ENCODE measurements at regions not wholly inside any gene's neighbourhood (a gene's known extent, or its start where the extent isn't known, plus 50 kb on each side); places are given as distances from the start of the nearest gene placed in this dataset.

DNA sequence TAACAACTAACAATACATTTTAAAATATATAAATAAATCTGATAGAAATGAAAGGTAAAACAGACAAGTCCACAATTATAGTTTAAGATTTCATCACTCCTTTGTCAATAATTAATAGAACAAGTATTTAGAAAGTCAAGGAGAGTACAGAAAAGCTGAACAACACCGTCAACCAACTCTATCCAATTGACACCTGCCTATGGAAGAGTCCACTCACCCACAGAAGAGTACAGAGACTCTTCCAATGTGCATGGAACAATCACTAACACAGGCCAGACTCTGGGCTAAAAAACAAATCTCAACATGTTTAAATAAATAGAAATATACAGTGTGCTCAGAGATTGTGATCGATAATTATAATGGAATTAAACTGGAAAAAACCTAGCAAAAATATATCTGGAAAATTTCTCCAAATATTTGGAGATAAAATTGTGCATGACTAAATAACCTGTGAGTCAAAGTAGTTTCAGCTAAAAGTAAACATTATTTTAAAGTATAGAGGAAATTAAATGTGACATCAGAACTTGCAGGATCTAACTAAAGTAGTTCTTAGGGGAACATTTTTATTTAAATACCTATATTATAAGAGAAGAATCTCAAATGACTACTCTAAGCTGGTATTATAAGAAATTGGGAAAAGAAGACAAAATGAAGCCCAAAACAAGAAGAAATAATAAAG lies 109.9 kb upstream of the EGFR start:
- TF ChIP-seq, protein P1, sequence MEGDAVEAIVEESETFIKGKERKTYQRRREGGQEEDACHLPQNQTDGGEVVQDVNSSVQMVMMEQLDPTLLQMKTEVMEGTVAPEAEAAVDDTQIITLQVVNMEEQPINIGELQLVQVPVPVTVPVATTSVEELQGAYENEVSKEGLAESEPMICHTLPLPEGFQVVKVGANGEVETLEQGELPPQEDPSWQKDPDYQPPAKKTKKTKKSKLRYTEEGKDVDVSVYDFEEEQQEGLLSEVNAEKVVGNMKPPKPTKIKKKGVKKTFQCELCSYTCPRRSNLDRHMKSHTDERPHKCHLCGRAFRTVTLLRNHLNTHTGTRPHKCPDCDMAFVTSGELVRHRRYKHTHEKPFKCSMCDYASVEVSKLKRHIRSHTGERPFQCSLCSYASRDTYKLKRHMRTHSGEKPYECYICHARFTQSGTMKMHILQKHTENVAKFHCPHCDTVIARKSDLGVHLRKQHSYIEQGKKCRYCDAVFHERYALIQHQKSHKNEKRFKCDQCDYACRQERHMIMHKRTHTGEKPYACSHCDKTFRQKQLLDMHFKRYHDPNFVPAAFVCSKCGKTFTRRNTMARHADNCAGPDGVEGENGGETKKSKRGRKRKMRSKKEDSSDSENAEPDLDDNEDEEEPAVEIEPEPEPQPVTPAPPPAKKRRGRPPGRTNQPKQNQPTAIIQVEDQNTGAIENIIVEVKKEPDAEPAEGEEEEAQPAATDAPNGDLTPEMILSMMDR (IDR thresholded peaks at IDR 0.05) = no peak

DNA sequence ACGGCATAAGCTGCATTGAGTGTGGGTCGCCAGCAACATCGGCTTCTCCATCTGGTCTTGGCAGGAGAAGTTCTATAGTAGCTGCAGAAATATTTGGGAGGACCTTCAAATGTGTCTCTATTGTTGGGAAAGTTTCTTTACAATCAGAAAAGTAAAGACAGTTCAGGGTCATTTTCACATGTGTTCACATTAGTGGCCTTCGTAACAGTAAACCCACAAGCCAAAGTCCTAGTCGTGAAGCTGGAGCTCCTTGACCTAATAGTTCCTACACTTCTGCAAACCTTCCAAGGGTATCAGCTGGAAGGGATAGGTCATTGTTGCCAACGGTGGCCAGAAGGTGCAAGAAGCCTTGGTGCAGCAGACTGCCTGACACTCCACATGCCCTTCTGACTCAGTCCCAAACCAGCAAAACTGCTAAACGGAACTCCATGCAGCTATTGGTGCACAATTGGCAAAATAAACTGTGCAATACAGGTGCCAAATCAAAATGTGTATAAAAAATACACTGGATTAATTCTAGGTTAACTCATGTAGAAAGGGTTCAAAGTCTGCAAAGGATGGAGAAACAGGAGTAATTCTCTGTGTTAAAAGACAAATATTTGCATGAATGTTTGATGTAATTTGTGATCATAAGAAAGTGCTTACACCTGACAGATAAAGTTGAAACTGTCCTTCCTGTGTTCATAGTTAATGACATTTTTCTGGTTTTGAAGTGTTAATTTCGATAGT lies 102.8 kb upstream of the EGFR start:
- WGBS, 3 donors = 79 to 88% (median 82%) methylated on average over 8 of the region's 8 CpGs
- Histone ChIP-seq H3K27me3 (ENCODE audit: insufficient read depth in 3 of 3, low read length in 2 of 3) (no peaks in the 10 kb centered on the region), H3K36me3 (ENCODE audit: insufficient read depth in 1 of 2, low read depth in 1 of 2) (no peaks in the 10 kb centered on the region), H3K27ac (no peak overlapping the region), H3K4me3 (no peak overlapping the region), H3K4me1 (no peaks in the 10 kb centered on the region), H3K9me3 (no peaks in the 10 kb centered on the region)
- intact Hi-C loops (cut with DNase I) = no loop called here
- DNase-seq = no peak
- ATAC-seq = no peak
- TF ChIP-seq, protein P1 (IDR thresholded peaks at IDR 0.05) = no peak

More for the DNA sequence above, 109.9 kb upstream of the EGFR start:
- 93 to 100% (median 98%) methylated on average over 2 of the region's 2 CpGs for WGBS, 3 donors
- Histone ChIP-seq H3K4me1 (no peaks in the 10 kb centered on the region), H3K27me3 (ENCODE audit: insufficient read depth in 3 of 3, low read length in 2 of 3) (no peaks in the 10 kb centered on the region), H3K36me3 (ENCODE audit: insufficient read depth in 1 of 2, low read depth in 1 of 2) (no peaks in the 10 kb centered on the region), H3K4me3 (no peak overlapping the region), H3K9me3 (peaks cover 4% of the 10 kb centered on the region), H3K27ac (no peak overlapping the region)
- ATAC-seq (no peak), DNase-seq (no peak)
- intact Hi-C loops (cut with DNase I) = no loop called here

DNA sequence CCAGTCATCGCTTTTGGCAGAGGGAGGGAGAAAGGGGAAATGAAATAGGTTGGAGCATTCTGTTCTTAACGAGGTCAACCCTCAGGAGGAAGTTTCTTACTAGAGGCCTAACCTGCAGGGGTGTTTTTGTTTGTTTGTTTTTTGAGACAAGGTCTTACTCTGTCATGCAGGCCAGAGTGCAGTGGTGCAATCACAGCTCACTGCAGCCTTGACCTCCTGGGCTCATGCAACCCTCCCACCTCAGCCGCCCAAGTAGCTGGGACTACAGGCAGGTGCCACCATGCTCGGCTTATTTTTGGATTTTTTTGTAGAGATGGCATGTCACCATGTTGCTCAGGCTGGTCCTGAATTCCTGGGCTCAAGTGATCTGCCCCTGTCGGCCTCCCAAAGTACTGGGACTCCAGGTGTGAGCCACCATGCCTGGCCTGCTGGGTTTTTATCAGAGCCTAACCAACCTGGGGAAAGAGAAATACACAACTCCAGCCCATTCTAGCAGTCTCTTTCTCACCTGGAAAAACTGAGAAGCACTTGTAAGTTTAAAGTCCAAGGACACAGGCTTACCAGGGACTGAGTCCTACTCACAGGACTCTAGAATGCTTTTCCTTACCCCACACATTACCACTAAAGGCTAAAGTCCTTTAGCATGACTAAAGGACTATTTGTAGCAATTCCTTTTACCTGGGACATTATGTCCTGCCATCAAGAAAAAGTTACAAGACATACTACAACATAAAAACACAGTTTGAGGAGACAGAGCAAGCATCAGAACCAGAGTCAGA lies 101.0 kb upstream of the EGFR start:
- no peaks in the 10 kb centered on the region for H3K36me3 ChIP-seq (ENCODE audit: insufficient read depth in 1 of 2, low read depth in 1 of 2)
- ATAC-seq (no peak), DNase-seq (no peak)
- 86 to 90% (median 88%) methylated on average over 5 of the region's 5 CpGs for WGBS, 3 donors
- intact Hi-C loops (cut with DNase I) = no loop called here
- no peaks in the 10 kb centered on the region for H3K9me3 ChIP-seq
- no peaks in the 10 kb centered on the region for H3K27me3 ChIP-seq (ENCODE audit: insufficient read depth in 3 of 3, low read length in 2 of 3)
- TF ChIP-seq, protein P1 (IDR thresholded peaks at IDR 0.05) = no peak
- H3K4me3 ChIP-seq = no peak overlapping the region
- no peaks in the 10 kb centered on the region for H3K4me1 ChIP-seq
- H3K27ac ChIP-seq = no peak overlapping the region

DNA sequence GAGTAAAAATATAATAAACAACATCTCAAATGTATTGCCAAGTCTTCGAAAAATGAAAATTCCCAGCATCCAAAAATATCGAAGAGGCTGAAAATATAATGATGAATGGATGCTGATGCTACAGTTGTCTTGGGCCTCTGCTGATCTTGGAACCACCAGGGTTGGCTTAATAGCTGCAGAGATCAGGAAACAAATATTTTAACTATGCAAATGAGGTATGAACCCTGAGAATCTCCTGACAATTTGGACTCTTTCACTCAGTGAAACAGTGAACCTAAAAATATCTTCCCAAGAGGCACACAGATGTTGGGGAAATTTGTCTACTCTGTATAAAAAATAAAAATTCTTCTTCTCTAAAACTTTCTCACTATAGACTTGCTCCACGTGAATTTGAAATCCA lies 97.7 kb upstream of the EGFR start:
- H3K36me3 ChIP-seq (ENCODE audit: insufficient read depth in 1 of 2, low read depth in 1 of 2) = no peaks in the 10 kb centered on the region
- 44 to 51% (median 45%) methylated on average over 3 of the region's 3 CpGs for WGBS, 3 donors
- no peaks in the 10 kb centered on the region for H3K4me1 ChIP-seq
- H3K27me3 ChIP-seq (ENCODE audit: insufficient read depth in 3 of 3, low read length in 2 of 3) = no peaks in the 10 kb centered on the region
- H3K27ac ChIP-seq = no peak overlapping the region
- intact Hi-C loops (cut with DNase I) = no loop called here
- no peak for DNase-seq
- no peaks in the 10 kb centered on the region for H3K9me3 ChIP-seq
- TF ChIP-seq, protein P1 (IDR thresholded peaks at IDR 0.05) = no peak
- H3K4me3 ChIP-seq = no peak overlapping the region
- no peak for ATAC-seq
